H9 (cell line): ENCODE measurements at regions not wholly inside any gene's neighbourhood (a gene's known extent, or its start where the extent isn't known, plus 50 kb on each side); places are given as distances from the start of the nearest gene placed in this dataset.
"Not testable (repeated sequence)": the region's sequence is repeated elsewhere in the genome, so short reads cannot be mapped to it uniquely, and the experiment has no call there.

Experiments
- DNase-seq: peaks from one replicate; pipeline ENCODE4 v3.0.0-alpha.2; 2017
- H2AFZ ChIP-seq: one replicate; pipeline ENCODE4 v1.6.1; 2013; ENCODE audit warnings: mild to moderate bottlenecking, low read length, control low read depth, moderate library complexity
- H2AK5ac ChIP-seq: 2 replicates; pipeline ENCODE4 v1.6.1; 2013; ENCODE audit warnings: low read length, control low read depth, mixed read lengths; ENCODE audit not compliant: insufficient read length
- H2BK120ac ChIP-seq: one replicate; pipeline ENCODE4 v1.6.1; 2013; ENCODE audit warnings: low read depth, mild to moderate bottlenecking, low read length, control low read depth, inconsistent platforms; ENCODE audit not compliant: poor library complexity, severe bottlenecking
- H2BK12ac ChIP-seq: 2 replicates; pipeline ENCODE4 v1.6.1; 2013; ENCODE audit warnings: low read length, control low read depth, mixed read lengths, low read depth; ENCODE audit not compliant: insufficient read length
- H2BK15ac ChIP-seq: 2 replicates; pipeline ENCODE4 v1.6.1; 2013; ENCODE audit warnings: low read depth, low read length, control low read depth
- H2BK20ac ChIP-seq: one replicate; pipeline ENCODE4 v1.6.1; 2013; ENCODE audit warnings: low read depth, mild to moderate bottlenecking, low read length, control low read depth, inconsistent platforms; ENCODE audit not compliant: poor library complexity, severe bottlenecking
- H2BK5ac ChIP-seq: 2 replicates; pipeline ENCODE4 v1.6.1; 2013; ENCODE audit warnings: low read length, control low read depth, mixed read lengths; ENCODE audit not compliant: insufficient read length
- H3K14ac ChIP-seq: 2 replicates; pipeline ENCODE4 v1.6.1; 2013; ENCODE audit warnings: low read length, control low read depth; ENCODE audit not compliant: insufficient read depth
- H3K18ac ChIP-seq: 2 replicates; pipeline ENCODE4 v1.6.1; 2013; ENCODE audit warnings: low read depth, mild to moderate bottlenecking, mixed read lengths, low read length, control low read depth; ENCODE audit not compliant: insufficient read length
- H3K23ac ChIP-seq: 2 replicates; pipeline ENCODE4 v1.6.1; 2013; ENCODE audit warnings: low read length, control low read depth, mixed read lengths, low read depth; ENCODE audit not compliant: insufficient read length
- H3K23me2 ChIP-seq: 2 replicates; pipeline ENCODE4 v1.6.1; 2013; ENCODE audit warnings: low read depth, mild to moderate bottlenecking, mixed read lengths, low read length, control low read depth; ENCODE audit not compliant: insufficient read length, poor library complexity, severe bottlenecking
- H3K27ac ChIP-seq: 2 replicates; pipeline ENCODE4 v1.5.1; 2013; ENCODE audit warnings: low read length, control low read depth, mixed read lengths, low read depth; ENCODE audit not compliant: insufficient read length
- H3K27me3 ChIP-seq: 2 replicates; pipeline ENCODE4 v1.6.1; 2013; ENCODE audit warnings: low read length, control low read depth, inconsistent platforms; ENCODE audit not compliant: insufficient read depth
- H3K4ac ChIP-seq: 2 replicates; pipeline ENCODE4 v1.6.1; 2013; ENCODE audit warnings: low read depth, mild to moderate bottlenecking, control low read depth, inconsistent platforms, low read length, moderate library complexity
- H3K4me1 ChIP-seq: 2 replicates; pipeline ENCODE4 v1.6.1; 2013; ENCODE audit warnings: low read length, control low read depth, inconsistent platforms; ENCODE audit not compliant: insufficient read depth
- H3K4me2 ChIP-seq: 2 replicates; pipeline ENCODE4 v1.6.1; 2013; ENCODE audit warnings: low read length, control low read depth, mixed read lengths; ENCODE audit not compliant: insufficient read length, insufficient read depth
- H3K56ac ChIP-seq: 2 replicates; pipeline ENCODE4 v1.6.1; 2013; ENCODE audit warnings: low read depth, mild to moderate bottlenecking, mixed read lengths, low read length, control low read depth; ENCODE audit not compliant: insufficient read length
- H3K79me1 ChIP-seq: 2 replicates; pipeline ENCODE4 v1.6.1; 2013; ENCODE audit warnings: low read depth, mild to moderate bottlenecking, moderate library complexity, low read length, control low read depth, inconsistent platforms; ENCODE audit not compliant: insufficient read depth, poor library complexity, severe bottlenecking
- H3K79me2 ChIP-seq: 2 replicates; pipeline ENCODE4 v1.6.1; 2013; ENCODE audit warnings: low read length, control low read depth, inconsistent platforms; ENCODE audit not compliant: insufficient read depth
- H3K9ac ChIP-seq: 2 replicates; pipeline ENCODE4 v1.6.1; 2013; ENCODE audit warnings: low read length, control low read depth, mixed read lengths; ENCODE audit not compliant: insufficient read length; ENCODE audit errors: extremely low read depth
- H3K9me3 ChIP-seq: one replicate; pipeline ENCODE4 v1.6.1; 2013; ENCODE audit warnings: low read depth, low read length, inconsistent platforms; ENCODE audit not compliant: control insufficient read depth
- H3T11ph ChIP-seq: one replicate; pipeline ENCODE4 v1.6.1; 2013; ENCODE audit warnings: mild to moderate bottlenecking, low read length, control low read depth, inconsistent platforms
- H4K20me1 ChIP-seq: one replicate; pipeline ENCODE4 v1.6.1; 2013; ENCODE audit not compliant: control insufficient read depth, insufficient read length, insufficient read depth
- H4K5ac ChIP-seq: 2 replicates; pipeline ENCODE4 v1.6.1; 2013; ENCODE audit warnings: low read depth, mild to moderate bottlenecking, mixed read lengths, low read length, control low read depth; ENCODE audit not compliant: insufficient read length
- H4K8ac ChIP-seq: replicated peaks from 2 replicates; pipeline ENCODE4 v1.6.1; 2013; ENCODE audit warnings: low read length, control low read depth, mixed read lengths, low read depth; ENCODE audit not compliant: insufficient read length
- H4K91ac ChIP-seq: 2 replicates; pipeline ENCODE4 v1.6.1; 2013; ENCODE audit warnings: low read depth, mild to moderate bottlenecking, moderate library complexity, mixed read lengths, low read length, control low read depth; ENCODE audit not compliant: insufficient read length
- H3K27ac Mint-ChIP-seq, 3 experiments: 2 replicates in 2 of 3; 3 replicates in 1 of 3; pipeline ENCODE4 v1.8.0; 2020 to 2021; ENCODE audit warnings: mixed read lengths in 3 of 3, mild to moderate bottlenecking in 1 of 3, moderate library complexity in 1 of 3
- H3K27me3 Mint-ChIP-seq: 2 replicates; pipeline ENCODE4 v1.8.0; 2021; ENCODE audit warnings: low read depth, mild to moderate bottlenecking, moderate library complexity, mixed read lengths
- H3K36me3 Mint-ChIP-seq, 3 experiments: 2 replicates in 2 of 3; 3 replicates in 1 of 3; pipeline ENCODE4 v1.8.0; 2020 to 2021; ENCODE audit warnings: low read depth in 3 of 3, mixed read lengths in 3 of 3; ENCODE audit not compliant: insufficient read depth in 1 of 3
- H3K4me1 Mint-ChIP-seq, 2 experiments: 2 replicates each; pipeline ENCODE4 v1.8.0; 2020; ENCODE audit warnings: mixed read lengths in 2 of 2
- H3K4me3 Mint-ChIP-seq, 2 experiments: 2 replicates in 1 of 2; 3 replicates in 1 of 2; pipeline ENCODE4 v1.8.0; 2020 to 2021; ENCODE audit warnings: mild to moderate bottlenecking in 2 of 2, mixed read lengths in 2 of 2, moderate library complexity in 1 of 2
- H3K9me3 Mint-ChIP-seq, 2 experiments: 2 replicates in 1 of 2; 3 replicates in 1 of 2; pipeline ENCODE4 v1.8.0; 2020; ENCODE audit warnings: mild to moderate bottlenecking in 2 of 2, mixed read lengths in 2 of 2, moderate library complexity in 1 of 2
- WGBS: extraction: QIAGEN DNeasy Blood & Tissue Kit; methylation state at CpG from one replicate; pipeline ENCODE4 v1.1.7; 2013; ENCODE audit warnings: missing lambda C conversion rate, low lambda C conversion rate, mixed read lengths; ENCODE audit not compliant: insufficient read length; ENCODE audit errors: extremely low coverage; 5-methylcytosine and 5-hydroxymethylcytosine counted together
- TF ChIP-seq, protein P1 (sequence below): fragments of 200-600 bp; sonication (generic); conservative IDR thresholded peaks from 3 replicates; pipeline ENCODE4 v1.8.0; 2021; ENCODE audit warnings: antibody characterized with exemption, mild to moderate bottlenecking

DNA sequence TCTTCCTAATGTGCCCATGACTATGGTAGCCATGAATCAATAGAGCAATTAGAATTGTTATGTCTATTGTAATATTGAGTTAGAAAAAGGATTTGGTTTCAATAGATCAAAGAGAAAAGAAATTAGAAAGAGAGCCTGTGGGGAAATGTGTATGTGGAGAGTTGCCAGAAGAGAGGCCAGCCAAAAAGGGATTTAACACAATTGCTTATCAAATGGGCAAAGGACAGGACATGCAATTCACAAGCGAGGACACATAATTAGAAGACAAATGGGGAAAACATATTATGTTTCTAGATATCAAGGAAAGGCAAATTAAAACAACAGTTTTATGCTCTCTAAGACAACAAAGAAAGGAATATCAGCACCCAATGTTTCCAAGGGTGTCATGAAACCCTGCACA, 403.2 kb upstream of the KLHL29 start:
- Histone ChIP-seq H3K27ac (no peak overlapping the region), H3T11ph (no peak overlapping the region), H4K5ac (no peak overlapping the region), H4K20me1 (no peaks in the 10 kb centered on the region), H2AFZ (no peak overlapping the region), H3K9ac (no peak overlapping the region), H4K8ac (no peak overlapping the region), H3K4me1 (no peaks in the 10 kb centered on the region), H3K79me1 (no peaks in the 10 kb centered on the region), H3K23me2 (no peaks in the 10 kb centered on the region), H3K27me3 (no peaks in the 10 kb centered on the region), H3K4ac (no peak overlapping the region), H3K23ac (no peak overlapping the region), H2BK5ac (no peak overlapping the region), H3K14ac (no peak overlapping the region), H4K91ac (no peak overlapping the region), H3K79me2 (no peaks in the 10 kb centered on the region), H3K56ac (no peak overlapping the region), H3K9me3 (no peaks in the 10 kb centered on the region), H2BK120ac (no peak overlapping the region), H2BK20ac (no peak overlapping the region), H3K4me2 (no peak overlapping the region), H3K18ac (no peak overlapping the region), H2BK15ac (no peak overlapping the region), H2AK5ac (no peak overlapping the region), H2BK12ac (no peak overlapping the region)
- Mint-ChIP-seq H3K9me3 (peaks cover 6 to 10% of the 10 kb centered on the region in 2 experiments; a peak in 4 of 5 replicates), H3K27me3 (no peaks in the 10 kb centered on the region; the same call in 1 of the 2 replicates), H3K27ac (no peak overlapping the region), H3K36me3 (peaks cover 3 to 7% (median 5%) of the 10 kb centered on the region in 3 experiments; a peak in 6 of 7 replicates), H3K4me1 (peaks cover 5% of the 10 kb centered on the region in 2 experiments), H3K4me3 (no peak overlapping the region)
- no CpG with 5 or more reads among the region's 1 CpG for WGBS
- TF ChIP-seq, protein P1, sequence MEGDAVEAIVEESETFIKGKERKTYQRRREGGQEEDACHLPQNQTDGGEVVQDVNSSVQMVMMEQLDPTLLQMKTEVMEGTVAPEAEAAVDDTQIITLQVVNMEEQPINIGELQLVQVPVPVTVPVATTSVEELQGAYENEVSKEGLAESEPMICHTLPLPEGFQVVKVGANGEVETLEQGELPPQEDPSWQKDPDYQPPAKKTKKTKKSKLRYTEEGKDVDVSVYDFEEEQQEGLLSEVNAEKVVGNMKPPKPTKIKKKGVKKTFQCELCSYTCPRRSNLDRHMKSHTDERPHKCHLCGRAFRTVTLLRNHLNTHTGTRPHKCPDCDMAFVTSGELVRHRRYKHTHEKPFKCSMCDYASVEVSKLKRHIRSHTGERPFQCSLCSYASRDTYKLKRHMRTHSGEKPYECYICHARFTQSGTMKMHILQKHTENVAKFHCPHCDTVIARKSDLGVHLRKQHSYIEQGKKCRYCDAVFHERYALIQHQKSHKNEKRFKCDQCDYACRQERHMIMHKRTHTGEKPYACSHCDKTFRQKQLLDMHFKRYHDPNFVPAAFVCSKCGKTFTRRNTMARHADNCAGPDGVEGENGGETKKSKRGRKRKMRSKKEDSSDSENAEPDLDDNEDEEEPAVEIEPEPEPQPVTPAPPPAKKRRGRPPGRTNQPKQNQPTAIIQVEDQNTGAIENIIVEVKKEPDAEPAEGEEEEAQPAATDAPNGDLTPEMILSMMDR: no peak
- no peak for DNase-seq

DNA sequence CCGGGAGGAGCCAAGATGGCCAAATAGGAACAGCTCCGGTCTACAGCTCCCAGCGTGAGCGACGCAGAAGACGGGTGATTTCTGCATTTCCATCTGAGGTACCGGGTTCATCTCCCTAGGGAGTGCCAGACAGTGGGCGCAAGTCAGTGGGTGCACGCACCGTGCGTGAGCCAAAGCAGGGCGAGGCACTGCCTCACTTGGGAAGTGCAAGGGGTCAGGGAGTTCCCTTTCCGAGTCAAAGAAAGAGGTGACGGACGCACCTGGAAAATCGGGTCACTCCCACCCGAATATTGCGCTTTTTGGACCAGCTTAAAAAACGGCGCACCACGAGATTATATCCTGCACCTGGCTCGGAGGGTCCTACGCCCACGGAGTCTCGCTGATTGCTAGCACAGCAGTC, 400.8 kb upstream of the KLHL29 start:
- H3K9ac ChIP-seq, H3K27ac ChIP-seq, H3K27me3 ChIP-seq, H2AK5ac ChIP-seq, H2BK15ac ChIP-seq, H4K8ac ChIP-seq, H3K56ac ChIP-seq, H2BK12ac ChIP-seq, H2BK20ac ChIP-seq, H4K5ac ChIP-seq, H2BK5ac ChIP-seq, H2AFZ ChIP-seq, DNase-seq, H3K23ac ChIP-seq, H3K18ac ChIP-seq, H3K27me3 Mint-ChIP-seq, H3K9me3 Mint-ChIP-seq, H3K14ac ChIP-seq, H3K4me1 Mint-ChIP-seq, H4K91ac ChIP-seq, H3K4me2 ChIP-seq, H3K4ac ChIP-seq, H3K23me2 ChIP-seq, H3K79me2 ChIP-seq, H3K36me3 Mint-ChIP-seq, H2BK120ac ChIP-seq, H3K79me1 ChIP-seq, H3K4me1 ChIP-seq, H3T11ph ChIP-seq, H4K20me1 ChIP-seq, H3K9me3 ChIP-seq: not testable (repeated sequence)
- Mint-ChIP-seq H3K27ac (peak overlapping the region in 1 of 3 experiments; percentile 86; a peak in 3 of 7 replicates), H3K4me3 (peak overlapping the region; percentile 32 to 60; a peak in 3 of 5 replicates)
- no CpG with 5 or more reads among the region's 25 CpGs for WGBS
